ENCODE measurements at regions not wholly inside any gene's neighbourhood (a gene's known extent, or its start where the extent isn't known, plus 50 kb on each side); places are given as distances from the start of the nearest gene placed in this dataset.
A peak's percentile ranks its signal among the peaks of the same experiment; 100 is the strongest.
"Not testable (repeated sequence)": the region's sequence is repeated elsewhere in the genome, so short reads cannot be mapped to it uniquely, and the experiment has no call there.

DNA sequence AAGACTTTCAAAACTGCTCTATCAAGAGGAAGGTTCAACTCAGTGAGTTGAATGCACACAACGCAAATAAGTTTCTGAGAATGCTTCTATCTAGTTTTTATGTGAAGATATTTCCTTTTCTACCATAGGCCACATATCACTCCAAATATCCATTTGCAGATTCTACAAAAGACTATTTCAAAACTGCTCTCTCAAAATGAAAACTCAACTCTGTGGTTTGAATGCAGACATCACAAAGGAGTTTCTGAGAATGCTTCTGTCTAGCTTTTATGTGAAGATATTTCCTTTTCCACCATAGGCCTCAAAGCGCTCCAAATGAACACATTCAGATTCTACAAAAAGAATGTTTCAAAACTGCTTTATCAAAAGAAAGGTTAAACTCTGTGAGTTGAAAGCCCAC is 1093.1 kb upstream of the DEFB115 start:
- DNase-seq (ENCODE audit: low read depth in 3 of 3, low spot score in 1 of 3), result not testable (repeated sequence)

DNA sequence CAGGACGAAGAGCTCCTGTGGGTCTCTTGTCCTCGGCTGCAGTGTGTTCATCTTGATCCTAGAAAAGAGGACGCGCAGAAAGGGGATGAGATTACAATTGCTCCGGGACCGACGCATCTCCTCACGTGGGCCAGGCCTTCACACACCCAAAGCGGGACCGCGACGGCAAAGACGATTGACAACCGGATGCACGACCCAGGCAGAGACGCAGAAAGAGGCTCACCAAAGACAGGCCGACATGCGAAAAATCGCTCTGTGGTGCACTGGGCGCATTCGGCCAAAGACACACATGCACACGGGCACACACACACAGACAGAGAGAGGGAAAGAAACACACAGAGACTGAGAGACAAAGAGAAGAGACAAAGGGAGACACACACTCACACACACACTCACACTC is 1089.9 kb upstream of the DEFB115 start:
- no peak for DNase-seq (ENCODE audit: low read depth in 3 of 3, low spot score in 1 of 3)

DNA sequence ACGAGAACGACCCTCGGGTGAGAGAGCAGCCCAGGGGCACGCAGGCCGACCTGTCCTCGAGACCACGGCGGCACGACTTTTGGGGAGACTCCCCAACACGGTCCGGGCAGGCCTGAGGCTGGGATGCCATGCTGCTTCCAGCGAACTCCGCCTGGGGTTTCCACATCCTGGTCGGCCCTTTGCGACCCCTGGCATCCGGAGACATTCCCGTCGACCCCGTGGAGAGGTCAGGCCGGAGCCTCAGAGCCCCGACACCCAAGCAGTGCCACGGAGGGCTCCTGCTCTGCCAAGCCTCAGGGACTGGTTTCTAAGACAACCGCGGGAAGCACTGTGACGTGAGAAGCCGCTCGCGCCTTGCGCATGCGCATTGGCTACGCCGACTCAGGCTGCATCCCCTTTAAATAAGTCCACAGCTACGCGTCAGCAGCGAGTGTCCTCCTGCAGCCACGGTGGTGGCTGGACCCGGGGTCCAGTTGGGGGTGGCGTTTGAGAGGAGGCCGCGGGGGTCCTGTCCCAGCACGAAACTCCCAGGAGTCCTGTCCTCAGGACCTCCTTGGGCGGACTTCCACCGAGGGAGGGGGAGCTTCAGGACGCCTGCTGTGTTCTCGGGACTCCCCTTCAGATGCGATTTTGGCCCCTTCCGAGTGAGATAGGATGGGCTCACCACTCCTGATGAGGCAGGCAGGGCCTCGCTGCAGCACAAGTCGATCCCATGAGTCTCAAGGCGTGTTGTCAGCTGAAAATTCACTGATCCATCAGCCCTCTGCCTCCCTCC is 1089.3 kb upstream of the DEFB115 start:
- DNase-seq (ENCODE audit: low read depth in 3 of 3, low spot score in 1 of 3), result peak in 1 of 3 donors; percentile 8

DNA sequence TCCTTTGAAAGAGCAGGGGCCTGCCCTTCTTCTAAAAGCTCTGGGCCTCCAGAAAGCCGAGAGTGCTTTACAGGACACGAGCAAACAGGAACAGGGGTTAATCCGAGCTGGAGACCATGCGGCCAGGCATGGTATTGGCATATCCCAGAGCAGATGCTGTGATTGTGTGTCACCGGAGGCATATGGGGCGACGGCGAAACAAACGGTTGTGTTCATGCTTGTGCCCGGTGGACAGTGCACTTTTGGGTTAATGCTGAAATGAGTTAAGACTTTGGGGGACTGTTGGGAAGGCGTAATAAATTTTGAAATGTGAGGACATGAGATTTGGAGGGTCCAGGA is 1088.7 kb upstream of the DEFB115 start:
- no peak for DNase-seq (ENCODE audit: low read depth in 3 of 3, low spot score in 1 of 3)

DNA sequence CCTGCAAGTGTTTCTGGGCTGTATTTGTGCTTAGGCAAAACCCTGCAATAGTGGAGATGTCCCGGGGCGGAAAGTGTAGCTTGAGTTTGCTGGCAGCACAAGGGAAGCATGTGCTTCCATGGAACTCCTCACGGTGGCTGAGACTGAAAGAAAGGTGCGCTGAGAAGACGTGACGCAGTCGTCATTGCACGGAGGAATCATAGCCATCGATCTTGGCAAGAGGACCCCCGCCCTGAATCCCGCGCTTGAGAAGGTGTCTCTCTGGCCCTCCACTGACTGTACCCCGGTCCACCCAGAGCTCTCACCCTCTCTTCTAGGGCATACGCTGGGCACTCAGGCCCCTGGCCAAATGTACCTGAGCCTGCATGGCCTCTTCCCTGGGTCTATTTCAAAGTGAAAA is 1081.8 kb upstream of the DEFB115 start:
- no peak for DNase-seq (ENCODE audit: low read depth in 3 of 3, low spot score in 1 of 3)

DNA sequence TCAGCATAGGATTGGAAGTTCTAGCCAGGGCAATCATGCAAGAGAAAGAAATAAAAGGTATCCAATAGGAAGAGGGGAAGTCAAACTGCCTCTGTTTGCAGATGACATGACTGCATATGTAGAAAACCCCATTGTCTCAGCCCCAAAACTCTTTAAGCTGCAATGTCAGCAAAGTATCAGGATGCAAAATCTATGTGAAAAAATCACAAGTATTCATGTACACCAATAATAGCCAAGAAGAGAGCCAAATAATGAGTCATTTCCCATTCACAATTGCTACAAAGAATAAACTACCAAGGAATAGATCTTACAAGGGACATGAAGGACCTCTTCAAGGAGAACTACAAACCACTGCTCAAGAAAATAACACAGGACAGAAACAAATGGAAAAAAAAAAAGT is 1074.3 kb upstream of the DEFB115 start:
- not testable (repeated sequence) for DNase-seq (ENCODE audit: low read depth in 3 of 3, low spot score in 1 of 3)

DNA sequence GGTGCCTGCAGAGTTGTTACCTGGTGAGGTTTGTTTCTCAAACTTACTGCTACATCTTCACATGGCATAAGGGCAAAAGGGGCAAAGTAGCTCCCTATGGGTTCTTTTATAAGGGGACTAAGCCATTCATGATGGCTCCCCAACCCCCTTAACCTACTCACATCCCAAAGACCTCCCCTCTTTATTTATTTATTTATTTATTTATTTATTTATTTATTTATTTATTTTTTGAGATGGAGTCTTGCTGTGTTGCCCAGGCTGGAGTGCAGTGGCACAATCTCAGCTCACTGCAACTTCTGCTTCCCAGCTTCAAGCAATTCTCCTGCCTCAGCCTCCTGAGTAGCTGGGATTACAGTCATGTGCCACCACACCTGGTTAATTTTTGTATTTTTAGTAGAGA is 1065.7 kb upstream of the DEFB115 start:
- not testable (repeated sequence) for DNase-seq (ENCODE audit: low read depth in 3 of 3, low spot score in 1 of 3)

DNA sequence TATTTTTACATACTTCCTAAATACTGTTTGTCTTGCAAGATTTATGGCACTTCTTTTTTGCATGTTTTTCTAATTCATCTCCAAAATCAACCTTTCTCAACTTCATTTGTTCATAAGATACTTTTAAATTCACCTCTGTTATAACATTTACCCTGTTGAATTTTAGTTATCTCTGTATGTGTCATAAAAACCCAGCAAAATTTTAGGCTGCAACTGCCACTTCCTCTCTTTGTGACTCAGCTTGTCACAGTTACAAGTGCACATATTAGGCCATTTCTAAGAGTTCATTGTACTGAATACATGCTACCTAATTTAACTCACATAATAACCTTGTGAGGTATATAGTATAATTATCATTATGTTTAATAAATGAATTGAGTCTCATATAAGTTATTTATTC is 1023.0 kb upstream of the DEFB115 start:
- not testable (repeated sequence) for DNase-seq (ENCODE audit: low read depth in 3 of 3, low spot score in 1 of 3)

DNA sequence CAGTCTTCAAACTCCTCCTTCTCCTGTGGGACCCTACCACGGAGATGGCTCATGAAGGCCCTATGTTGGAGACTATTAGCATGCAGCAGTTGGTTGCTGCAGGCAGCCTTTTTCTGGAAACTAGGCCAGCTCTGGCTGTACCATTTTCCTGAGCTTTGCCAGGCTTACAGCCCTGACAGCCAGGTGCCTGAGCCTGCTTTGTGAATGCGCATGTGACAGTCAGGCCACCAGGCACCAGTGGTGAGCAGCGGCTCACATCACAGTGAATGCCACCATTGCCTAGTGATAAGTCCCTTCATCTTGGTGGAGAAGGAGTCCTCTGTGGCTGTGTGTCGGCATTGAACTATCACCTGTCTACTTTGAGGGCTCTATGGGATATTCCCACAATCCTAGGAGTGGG is 982.4 kb upstream of the DEFB115 start:
- DNase-seq (ENCODE audit: low read depth in 3 of 3, low spot score in 1 of 3), result not testable (repeated sequence)

DNA sequence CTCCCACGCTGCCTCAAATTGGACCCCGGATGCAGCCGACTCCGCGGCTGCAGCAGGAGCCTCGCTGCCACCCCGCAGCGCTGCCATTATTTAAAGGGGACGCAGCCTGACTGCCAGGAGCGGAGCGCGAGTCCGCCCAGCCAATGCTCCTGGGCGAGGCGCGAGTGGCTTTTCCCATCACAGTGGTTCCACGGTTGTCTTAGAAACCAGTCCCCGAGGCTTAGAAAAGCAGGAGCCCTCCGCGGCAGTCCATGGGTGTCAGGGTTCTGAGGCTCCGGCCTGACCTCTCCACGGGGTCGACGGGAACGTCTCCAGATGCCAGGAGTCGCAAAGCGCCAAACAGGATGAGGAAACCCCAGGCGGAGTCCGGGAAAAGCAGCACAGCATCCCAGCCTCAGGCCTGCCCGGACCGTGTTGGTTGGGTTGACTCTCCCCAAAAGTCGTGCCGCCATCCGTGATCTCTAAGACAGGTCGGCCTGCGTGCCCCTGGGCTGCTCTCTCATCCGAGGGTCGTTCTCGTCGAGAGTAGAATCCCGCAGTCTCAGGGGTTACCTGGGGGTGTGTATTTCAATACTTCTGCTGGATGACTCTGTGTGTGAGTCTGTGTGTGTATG is 975.8 kb upstream of the DEFB115 start:
- no peak for DNase-seq (ENCODE audit: low read depth in 3 of 3, low spot score in 1 of 3)

DNA sequence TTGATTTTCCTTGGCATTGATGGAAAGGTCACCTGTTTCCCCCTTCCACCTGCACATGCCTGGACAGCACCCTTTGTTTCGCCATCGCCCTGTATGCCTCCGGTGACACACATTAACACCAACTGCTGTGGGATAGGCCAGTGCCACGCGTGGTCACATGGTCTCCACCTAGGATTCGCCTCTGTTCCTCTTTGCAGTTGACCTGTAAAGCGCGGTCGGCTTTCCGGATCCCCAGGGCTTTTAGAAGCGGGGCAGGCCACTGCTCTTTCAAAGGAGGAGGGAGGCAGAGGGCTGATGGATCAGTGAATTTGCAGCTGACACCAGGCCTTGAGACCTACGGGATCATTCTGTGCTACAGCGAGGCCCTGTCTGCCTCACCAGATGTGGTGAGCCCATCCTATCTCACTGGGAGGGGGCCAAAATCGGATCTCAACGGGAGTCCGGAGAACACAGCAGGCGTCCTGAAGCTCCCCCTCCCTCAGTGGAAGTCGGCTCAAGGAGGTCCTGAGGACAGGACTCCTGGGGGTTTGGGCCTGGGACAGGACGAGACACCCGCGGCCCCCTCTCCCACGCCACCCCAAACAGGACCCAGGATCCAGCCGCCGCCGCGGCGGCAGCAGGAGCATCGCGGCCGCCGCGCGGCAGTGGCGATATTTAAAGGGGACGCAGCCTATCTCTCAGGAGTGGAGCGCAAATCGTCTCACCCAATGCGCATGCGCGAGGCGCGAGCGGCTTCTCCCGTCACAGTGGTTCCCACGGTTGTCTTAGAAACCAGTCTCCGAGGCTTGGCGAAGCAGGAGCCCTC is 973.8 kb upstream of the DEFB115 start:
- DNase-seq (ENCODE audit: low read depth in 3 of 3, low spot score in 1 of 3), result peak; percentile 39 to 72 (median 70)

DNA sequence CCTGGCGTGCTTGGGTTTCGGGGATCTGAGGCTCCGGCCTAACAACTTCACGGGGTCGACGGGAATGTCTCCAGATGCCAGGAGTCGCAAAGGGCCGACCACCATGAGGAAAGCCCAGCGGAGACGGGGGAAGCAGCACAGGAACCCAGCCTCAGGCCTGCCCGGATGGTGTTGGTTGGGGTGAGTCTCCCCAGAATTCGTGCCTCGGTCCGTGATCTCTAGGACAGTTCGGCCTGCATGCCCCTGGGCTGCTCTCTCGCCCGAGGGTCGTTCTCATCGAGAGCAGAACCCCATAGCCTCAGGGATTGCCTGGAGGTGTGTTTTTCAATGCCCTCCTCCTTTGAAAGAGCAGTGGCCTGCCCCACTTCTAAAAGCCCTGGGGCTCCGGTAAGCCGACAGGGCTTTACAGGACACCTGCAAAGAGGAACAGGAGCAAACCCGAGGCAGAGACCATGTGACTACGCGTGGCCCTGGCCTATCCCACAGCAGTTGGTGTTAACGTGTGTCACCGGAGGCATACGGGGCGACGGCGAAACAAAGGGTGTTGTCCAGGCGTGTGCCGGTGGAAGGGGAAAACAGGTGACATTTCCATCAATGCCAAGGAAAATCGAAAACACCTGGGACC is 973.1 kb upstream of the DEFB115 start:
- DNase-seq (ENCODE audit: low read depth in 3 of 3, low spot score in 1 of 3), result no peak

DNA sequence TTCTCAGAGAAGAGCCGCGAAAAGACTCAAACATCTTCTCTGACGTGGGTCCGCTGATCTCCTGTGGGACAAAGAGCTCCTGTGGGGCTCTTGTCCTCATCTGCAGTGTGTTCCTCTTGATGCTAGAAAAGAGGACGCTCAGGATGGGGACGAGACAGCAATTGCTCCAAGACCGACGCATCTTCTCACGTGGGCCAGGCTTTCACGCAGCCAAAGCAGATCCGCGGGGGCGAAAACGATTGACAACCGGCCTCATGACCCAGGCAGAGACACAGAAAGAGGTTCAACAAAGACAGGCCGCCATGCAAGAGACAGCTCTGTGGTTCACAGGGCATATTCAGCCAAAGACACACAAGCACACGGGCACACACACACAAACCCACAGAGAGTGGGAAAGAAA is 971.8 kb upstream of the DEFB115 start:
- no peak for DNase-seq (ENCODE audit: low read depth in 3 of 3, low spot score in 1 of 3)

DNA sequence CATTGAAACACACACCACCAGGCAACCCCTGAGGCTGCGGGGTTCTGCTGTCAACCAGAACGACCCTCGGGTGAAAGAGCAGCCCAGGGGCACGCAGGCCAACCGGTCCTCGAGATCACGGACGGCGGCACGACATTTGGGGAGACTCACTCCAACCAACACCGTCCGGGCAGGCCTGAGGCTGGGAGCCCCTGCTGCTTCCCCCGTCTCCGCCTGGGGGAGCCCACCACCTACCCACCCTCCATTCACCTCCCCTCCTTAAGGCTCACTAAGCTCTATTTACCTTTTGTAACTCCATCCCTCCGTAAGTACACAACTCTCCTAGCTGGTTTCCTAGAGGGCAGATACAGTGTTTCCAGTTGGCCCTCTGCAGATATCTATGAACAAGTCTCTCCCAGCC is 971.3 kb upstream of the DEFB115 start:
- DNase-seq (ENCODE audit: low read depth in 3 of 3, low spot score in 1 of 3), result no peak

DNA sequence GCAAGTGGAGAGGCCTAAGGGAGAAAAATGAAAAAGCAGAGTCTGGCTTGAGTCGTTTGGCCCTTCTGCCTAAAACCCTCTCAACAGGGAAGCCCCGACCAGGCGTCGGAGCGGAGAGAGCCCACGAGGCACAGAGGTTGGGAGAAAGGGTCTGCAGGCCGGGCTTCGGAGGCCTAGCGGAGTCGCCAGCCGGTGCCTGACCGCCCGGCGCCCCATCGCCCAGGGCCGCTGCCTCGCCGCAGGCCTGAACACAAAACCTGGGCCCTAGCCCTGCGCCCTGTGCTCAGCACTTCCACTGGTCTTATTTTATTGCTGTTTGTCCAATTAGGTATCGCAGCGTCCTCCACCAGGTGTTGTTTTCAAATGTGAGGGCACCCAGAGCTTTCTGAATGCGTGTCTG is 970.0 kb upstream of the DEFB115 start:
- not testable (repeated sequence) for DNase-seq (ENCODE audit: low read depth in 3 of 3, low spot score in 1 of 3)

DNA sequence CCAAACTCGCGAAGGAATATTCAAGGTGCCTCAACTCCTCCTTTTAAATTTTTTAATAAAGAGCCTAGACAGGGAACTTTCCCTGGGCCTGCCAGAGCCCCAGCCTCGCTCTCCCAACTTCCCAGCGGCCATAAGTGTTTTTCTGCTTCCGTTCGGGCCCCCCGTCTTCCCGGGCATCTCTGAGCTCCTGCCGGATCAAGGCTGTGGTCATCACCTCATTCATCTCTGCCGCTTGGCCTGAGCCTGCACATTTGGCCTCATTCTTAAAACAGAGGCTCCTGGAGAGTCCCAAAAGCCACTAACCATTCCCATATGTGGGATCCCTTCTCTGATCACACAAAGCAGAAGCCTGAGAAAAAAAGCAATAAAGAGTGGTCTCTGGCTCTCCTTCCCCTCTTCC is 969.1 kb upstream of the DEFB115 start:
- no peak for DNase-seq (ENCODE audit: low read depth in 3 of 3, low spot score in 1 of 3)

DNA sequence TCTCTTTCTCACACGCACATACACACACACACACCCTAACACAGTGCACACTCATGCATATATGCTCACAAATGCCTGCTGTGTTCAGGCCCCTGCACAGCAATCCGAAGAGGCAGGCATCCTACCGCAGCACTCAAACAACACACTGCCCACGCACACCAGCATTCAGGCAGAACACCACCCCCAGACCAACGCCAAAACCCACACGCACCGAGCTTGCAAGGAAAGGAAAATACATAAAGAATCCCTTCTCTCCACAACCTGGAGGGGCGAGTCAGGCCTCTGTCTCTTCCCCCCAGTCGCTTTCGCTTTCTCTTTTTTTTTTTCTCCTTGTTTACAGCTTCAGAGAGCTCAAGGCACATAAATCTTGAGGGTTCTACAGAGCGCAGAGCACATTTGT is 968.4 kb upstream of the DEFB115 start:
- not testable (repeated sequence) for DNase-seq (ENCODE audit: low read depth in 3 of 3, low spot score in 1 of 3)

DNA sequence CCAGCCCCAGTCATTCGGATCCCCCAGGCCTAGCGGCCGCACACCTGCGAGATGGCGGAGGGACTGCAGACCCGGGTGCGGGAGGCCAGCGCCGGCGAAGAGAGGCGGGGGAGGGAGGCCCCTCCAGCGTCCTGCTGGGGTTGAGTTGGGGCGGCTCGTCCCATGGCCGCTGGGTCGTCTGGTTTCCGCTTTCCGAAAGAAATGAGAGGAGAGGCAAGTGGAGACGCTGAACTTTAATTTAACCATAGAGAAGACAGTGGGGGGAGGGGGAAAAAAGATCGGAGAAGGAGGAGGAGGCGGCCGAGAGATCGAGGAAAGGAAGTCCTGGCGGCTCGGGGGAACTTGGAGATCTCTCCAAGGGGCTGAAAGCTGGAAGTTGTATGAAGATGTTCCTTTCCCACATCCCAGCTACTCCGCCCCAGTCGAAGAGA is 967.7 kb upstream of the DEFB115 start:
- not testable (repeated sequence) for DNase-seq (ENCODE audit: low read depth in 3 of 3, low spot score in 1 of 3)

DNA sequence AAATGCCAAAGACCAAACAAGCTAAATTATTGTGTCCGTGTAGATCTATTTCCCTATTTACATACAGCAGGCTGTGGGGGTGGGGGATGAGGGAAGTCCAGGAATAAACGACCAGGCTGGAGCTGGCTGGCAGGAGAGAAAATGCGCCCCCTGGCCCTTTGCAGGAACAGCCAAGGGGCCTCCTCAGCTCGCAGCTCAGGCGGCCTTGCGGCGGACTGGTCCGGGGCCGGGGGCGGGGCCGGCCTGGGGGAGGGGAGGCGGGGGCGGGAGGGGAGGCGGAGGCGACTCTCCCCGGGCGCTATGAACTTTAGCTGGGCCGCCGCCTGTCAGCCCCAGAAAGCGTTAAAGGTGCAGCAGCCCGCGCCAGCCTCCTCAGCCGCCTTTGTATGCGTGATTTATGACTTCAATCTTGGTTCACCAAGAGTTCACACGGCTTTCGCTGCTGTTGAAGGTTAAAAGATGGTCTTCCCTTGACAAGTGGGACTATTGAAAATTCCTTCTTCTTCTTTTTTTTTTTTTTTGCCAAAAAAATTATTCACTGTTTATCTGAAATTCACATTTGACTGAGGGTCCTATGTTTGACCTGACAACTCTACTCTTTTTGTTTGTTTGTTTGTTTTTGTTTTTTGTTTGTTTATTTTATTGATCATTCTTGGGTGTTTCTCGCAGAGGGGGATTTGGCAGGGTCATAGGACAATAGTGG is 967.0 kb upstream of the DEFB115 start:
- DNase-seq (ENCODE audit: low read depth in 3 of 3, low spot score in 1 of 3), result not testable (repeated sequence)

DNA sequence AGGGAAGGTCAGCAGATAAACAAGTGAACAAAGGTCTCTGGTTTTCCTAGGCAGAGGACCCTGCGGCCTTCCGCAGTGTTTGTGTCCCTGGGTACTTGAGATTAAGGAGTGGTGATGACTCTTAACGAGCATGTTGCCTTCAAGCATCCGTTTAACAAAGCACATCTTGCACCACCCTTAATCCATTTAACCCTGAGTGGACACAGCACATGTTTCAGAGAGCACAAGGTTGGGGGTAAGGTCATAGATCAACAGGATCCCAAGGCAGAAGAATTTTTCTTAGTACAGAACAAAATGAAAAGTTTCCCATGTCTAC is 966.4 kb upstream of the DEFB115 start:
- DNase-seq (ENCODE audit: low read depth in 3 of 3, low spot score in 1 of 3), result not testable (repeated sequence)

DNA sequence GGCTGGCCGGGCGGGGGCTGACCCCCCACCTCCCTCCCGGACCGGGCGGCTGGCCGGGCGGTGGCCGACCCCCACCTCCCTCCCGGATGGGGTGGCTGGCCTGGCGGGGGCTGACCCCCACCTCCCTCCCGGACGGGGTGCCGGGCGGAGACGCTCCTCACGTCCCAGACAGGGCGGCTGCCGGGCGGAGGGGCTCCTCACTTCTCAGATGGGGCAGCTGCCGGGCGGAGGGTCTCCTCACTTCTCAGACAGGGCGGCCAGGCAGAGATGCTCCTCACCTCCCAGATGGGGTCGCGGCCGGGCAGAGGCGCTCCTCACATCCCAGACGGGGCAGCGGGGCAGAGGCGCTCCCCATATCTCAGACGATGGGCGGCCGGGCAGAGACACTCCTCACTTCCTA is 965.8 kb upstream of the DEFB115 start:
- DNase-seq (ENCODE audit: low read depth in 3 of 3, low spot score in 1 of 3), result not testable (repeated sequence)
